Osteocyte (in vitro differentiated cells): ENCODE measurements at regions not wholly inside any gene's neighbourhood (a gene's known extent, or its start where the extent isn't known, plus 50 kb on each side); places are given as distances from the start of the nearest gene placed in this dataset.

Experiments
- DNase-seq: peaks from one replicate; pipeline ENCODE4 v3.0.0; 2021; ENCODE audit warnings: mixed read lengths; ENCODE audit not compliant: unreplicated experiment; ENCODE audit errors: extremely low spot score
- H3K27ac Mint-ChIP-seq: one replicate; pipeline ENCODE4 v1.8.0; 2021; ENCODE audit warnings: mild to moderate bottlenecking, mixed read lengths; ENCODE audit not compliant: unreplicated experiment
- H3K27me3 Mint-ChIP-seq: one replicate; pipeline ENCODE4 v1.8.0; 2021; ENCODE audit warnings: mixed read lengths; ENCODE audit not compliant: unreplicated experiment
- H3K36me3 Mint-ChIP-seq: one replicate; pipeline ENCODE4 v1.8.0; 2021; ENCODE audit warnings: mixed read lengths; ENCODE audit not compliant: unreplicated experiment
- H3K4me1 Mint-ChIP-seq: one replicate; pipeline ENCODE4 v1.8.0; 2021; ENCODE audit warnings: mixed read lengths; ENCODE audit not compliant: unreplicated experiment
- H3K4me3 Mint-ChIP-seq: one replicate; pipeline ENCODE4 v1.8.0; 2021; ENCODE audit warnings: mild to moderate bottlenecking, moderate library complexity, mixed read lengths; ENCODE audit not compliant: unreplicated experiment
- H3K9me3 Mint-ChIP-seq: one replicate; pipeline ENCODE4 v1.8.0; 2021; ENCODE audit warnings: mixed read lengths; ENCODE audit not compliant: unreplicated experiment
- CTCF ChIP-seq: fragments of 200-600 bp; sonication (generic); IDR thresholded peaks from 2 replicates; pipeline ENCODE4 v1.5.0; 2021; ENCODE audit warnings: antibody characterized with exemption, mild to moderate bottlenecking, moderate library complexity

GRCh38 chr16:76724181-76724580, 447.0 kb downstream of the CNTNAP4 start:
- Mint-ChIP-seq H3K27me3 (no peaks in the 10 kb centered on the region), H3K4me3 (no peak overlapping the region)

GRCh38 chr16:76729525-76729924, 452.3 kb downstream of the CNTNAP4 start:
- no peak overlapping the region for H3K4me3 Mint-ChIP-seq
- no peak for TF ChIP-seq CTCF
- peaks cover 3% of the 10 kb centered on the region for H3K9me3 Mint-ChIP-seq
- no peaks in the 10 kb centered on the region for H3K4me1 Mint-ChIP-seq
- no peaks in the 10 kb centered on the region for H3K27me3 Mint-ChIP-seq
- no peak overlapping the region for H3K27ac Mint-ChIP-seq
- H3K36me3 Mint-ChIP-seq = no peaks in the 10 kb centered on the region
- DNase-seq = no peak

More at GRCh38 chr16:76724181-76724580, 447.0 kb downstream of the CNTNAP4 start:
- H3K4me1 Mint-ChIP-seq = no peaks in the 10 kb centered on the region
- no peak overlapping the region for H3K27ac Mint-ChIP-seq
- no peaks in the 10 kb centered on the region for H3K36me3 Mint-ChIP-seq
- H3K9me3 Mint-ChIP-seq = no peaks in the 10 kb centered on the region
- no peak for DNase-seq
- no peak for TF ChIP-seq CTCF

GRCh38 chr16:76732894-76733293, 455.7 kb downstream of the CNTNAP4 start:
- Mint-ChIP-seq H3K4me3 (no peak overlapping the region), H3K27me3 (no peaks in the 10 kb centered on the region), H3K27ac (no peak overlapping the region), H3K9me3 (peaks cover 3% of the 10 kb centered on the region), H3K4me1 (no peaks in the 10 kb centered on the region), H3K36me3 (no peaks in the 10 kb centered on the region)
- DNase-seq = no peak
- TF ChIP-seq CTCF = no peak

- no peak for TF ChIP-seq CTCF
- no peaks in the 10 kb centered on the region for H3K27me3 Mint-ChIP-seq
- no peak overlapping the region for H3K27ac Mint-ChIP-seq
- H3K36me3 Mint-ChIP-seq = no peaks in the 10 kb centered on the region
- peaks cover 49% of the 10 kb centered on the region for H3K9me3 Mint-ChIP-seq
- DNase-seq = no peak
- no peaks in the 10 kb centered on the region for H3K4me1 Mint-ChIP-seq
- no peak overlapping the region for H3K4me3 Mint-ChIP-seq
Observed at GRCh38 chr16:76741623-76742022, 449.4 kb upstream of the MON1B start.

GRCh38 chr16:76748461-76749348, 442.3 kb upstream of the MON1B start:
- Mint-ChIP-seq H3K27me3 (no peaks in the 10 kb centered on the region), H3K4me3 (no peak overlapping the region), H3K36me3 (no peaks in the 10 kb centered on the region), H3K9me3 (peaks cover 10% of the 10 kb centered on the region), H3K4me1 (no peaks in the 10 kb centered on the region), H3K27ac (no peak overlapping the region)
- no peak for TF ChIP-seq CTCF
- DNase-seq = no peak
